IPS-NIHi7 (cell line): ENCODE measurements at regions not wholly inside any gene's neighbourhood (a gene's known extent, or its start where the extent isn't known, plus 50 kb on each side); places are given as distances from the start of the nearest gene placed in this dataset.
"Not testable (repeated sequence)": the region's sequence is repeated elsewhere in the genome, so short reads cannot be mapped to it uniquely, and the experiment has no call there.

Experiments
- DNase-seq: peaks from one replicate; pipeline ENCODE4 v3.0.0; 2012; ENCODE audit warnings: mixed read lengths; ENCODE audit errors: extremely low spot score

GRCh38 chr2:237196409-237196808, 110.7 kb downstream of the COPS8 start:
- DNase-seq = no peak

DNA sequence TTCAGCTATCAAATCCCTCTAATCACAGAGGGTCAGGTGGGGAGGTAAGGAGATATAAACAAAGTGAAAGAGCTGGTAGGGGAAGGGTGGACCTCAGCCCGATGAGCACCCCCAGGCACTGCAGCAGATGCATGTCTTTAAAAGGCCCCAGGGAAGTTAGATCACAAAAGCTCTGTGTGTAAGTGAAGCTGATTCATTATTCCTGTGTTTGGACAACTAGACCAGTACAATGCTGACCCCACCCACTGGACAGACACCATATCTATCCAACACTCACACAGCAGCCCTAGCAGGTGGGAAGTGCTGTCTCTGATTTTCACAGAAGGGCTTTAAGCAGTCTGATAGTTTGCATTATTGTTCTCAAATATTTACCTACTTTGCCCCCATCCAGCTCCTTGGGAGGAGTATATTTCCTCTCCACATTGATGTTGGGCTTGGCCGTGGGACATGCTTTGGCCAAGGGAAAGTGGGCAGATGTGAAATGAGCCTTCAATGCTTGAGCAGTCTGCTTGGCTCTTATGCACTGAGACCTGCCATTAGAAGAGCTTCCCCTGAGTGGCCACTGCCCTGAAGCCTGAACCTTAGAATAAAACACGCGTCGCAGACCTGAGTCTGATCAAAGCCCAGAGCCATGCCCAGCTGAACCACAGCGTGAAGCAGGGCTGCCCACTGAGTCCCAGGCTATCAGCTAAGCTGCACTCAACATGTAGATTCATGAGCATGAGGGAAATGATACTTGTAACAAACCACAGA, 111.4 kb downstream of the COPS8 start:
- DNase-seq = no peak

DNA sequence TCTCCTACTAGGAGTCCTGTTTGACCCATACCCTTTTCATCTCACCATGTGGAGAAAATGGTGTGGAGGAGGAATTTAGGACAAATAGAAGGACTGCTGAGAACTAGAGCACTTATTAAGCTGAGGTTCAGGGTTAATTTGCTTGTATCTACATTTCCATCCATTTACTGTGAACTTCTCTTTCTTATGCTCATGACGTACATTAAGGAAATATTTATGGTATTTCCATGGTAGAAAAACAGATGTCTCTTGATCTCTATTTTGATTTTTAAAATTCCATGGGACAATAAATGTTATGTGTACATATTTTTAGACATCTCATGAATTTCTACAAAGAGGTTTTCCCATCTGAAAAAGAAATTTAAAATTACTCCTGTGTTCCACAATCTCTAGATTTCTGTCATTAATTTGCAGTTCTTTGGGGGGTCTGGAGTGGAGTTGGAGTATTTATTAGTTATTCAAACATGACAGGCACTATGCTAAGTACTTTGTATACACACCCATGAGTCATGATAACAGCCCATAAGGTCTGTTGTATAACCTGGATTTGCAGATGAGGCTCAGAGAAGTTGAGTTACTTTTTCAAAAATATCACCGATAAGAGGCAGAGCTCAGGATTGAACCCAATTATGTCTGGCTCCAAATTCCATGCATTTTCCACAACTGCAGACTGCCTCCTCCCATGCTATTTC, 112.6 kb downstream of the COPS8 start:
- no peak for DNase-seq

DNA sequence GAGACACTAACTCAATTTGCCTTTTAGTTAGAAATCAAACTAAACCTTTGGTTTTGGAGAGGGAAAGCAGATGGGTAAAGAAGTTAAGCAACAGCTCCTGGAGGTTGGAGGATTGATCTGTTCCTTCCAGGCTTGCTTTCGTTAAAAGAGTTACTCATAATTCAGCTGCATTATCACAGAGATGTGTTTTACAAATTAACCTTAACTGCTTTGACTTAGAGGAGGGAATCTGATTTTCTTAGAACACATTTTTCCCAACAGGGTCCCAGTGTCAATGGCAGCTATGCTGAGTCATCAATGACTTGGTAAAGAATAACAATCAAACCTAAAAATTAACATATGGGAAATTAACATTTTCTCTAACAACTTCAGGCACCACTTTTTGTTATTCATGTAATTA, 113.4 kb downstream of the COPS8 start:
- DNase-seq = no peak

GRCh38 chr2:237199577-237199976, 113.9 kb downstream of the COPS8 start:
- DNase-seq = no peak

DNA sequence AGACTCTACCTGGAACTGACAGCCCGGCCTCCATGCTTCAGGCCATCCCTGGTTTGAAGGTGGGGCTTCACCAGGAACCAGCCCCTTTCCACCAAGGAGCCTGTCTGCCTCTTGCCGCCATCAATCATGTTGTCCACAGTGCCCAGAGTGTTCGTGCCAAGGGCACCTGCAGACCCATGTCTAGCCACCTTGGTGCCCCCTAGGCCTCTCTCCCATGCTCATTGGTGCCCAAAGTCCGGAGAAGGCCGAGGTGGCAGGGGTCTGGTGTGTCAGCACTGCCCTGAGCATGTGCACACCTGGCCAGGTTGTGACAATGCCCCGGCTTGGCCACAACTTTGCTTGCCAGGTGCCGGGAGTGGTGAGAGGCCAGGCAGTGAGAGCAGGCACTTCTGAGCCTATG, 114.8 kb downstream of the COPS8 start:
- DNase-seq = no peak

DNA sequence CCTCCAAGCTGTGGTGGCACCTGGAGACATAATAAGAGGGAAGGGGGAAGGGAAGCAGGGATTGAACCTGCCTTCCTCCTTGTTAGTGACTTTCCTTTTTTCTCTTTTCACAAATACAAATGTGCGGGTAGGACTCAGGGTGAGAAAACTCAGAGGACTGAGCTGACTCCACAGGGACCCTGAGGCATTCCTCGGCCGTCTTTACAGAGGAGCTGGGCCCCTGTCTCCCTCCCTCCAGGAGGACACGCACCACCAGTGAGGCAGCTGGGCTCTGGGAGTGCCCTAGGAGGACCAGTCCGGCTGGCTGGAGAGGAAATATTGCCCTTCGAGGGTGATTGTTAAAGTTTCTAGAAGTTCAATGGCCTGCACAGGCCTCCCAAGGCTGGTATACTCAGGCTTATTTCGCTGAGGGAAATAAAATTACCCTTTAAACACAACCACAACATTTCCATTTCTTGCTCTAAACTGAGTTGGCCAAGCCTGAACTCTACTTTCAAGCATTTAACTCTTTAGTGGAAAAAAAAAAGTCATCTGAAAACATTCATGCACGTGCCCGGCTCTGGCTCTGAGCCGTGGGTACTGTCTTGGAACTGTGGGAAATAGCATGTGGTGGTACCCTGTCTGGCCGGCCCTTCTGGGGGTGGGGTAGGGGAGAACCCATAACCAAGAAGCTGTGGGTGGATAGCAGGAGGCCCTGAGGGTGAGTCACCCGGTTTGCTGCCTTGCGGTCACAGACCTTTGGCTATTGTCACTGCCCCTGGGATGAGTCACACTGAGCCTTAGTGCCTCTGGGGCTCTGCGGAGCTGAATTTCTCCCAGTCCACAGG, 116.0 kb downstream of the COPS8 start:
- DNase-seq = peak; percentile 57

DNA sequence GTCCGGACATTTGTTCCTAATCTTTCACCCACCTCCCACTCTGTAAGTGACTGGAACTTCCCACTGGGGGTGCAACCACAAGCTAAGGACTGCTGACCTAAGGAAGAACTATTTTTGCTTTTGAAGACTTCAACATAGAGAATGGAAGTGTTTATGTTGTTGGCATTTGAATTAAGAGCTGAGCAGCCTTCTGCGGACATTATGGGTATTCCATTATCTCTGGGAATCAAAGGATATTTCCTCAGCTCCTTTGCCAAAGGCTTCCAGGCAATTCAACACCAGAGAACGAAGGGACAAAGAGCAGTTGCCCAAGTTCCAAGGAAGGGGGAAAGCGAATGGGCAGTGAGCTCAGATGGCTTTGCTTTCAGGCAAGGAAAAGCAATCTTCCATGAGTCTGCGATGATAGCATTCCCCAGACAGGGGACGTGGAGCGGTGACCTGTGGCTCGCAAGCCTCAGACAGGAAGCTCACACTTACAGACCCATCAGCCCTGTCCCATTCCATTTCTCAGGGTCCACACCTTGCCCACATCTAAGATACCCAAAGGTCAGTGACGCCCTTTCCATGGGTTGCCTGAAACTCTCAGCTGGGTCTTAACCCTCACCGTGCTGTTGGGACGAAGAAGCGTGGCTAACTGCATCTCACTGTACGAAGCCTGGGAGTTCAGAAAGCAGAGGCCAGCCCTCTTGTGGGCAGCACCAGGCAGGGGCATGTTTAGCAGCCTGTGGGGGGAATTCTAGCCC, 116.8 kb downstream of the COPS8 start:
- no peak for DNase-seq

DNA sequence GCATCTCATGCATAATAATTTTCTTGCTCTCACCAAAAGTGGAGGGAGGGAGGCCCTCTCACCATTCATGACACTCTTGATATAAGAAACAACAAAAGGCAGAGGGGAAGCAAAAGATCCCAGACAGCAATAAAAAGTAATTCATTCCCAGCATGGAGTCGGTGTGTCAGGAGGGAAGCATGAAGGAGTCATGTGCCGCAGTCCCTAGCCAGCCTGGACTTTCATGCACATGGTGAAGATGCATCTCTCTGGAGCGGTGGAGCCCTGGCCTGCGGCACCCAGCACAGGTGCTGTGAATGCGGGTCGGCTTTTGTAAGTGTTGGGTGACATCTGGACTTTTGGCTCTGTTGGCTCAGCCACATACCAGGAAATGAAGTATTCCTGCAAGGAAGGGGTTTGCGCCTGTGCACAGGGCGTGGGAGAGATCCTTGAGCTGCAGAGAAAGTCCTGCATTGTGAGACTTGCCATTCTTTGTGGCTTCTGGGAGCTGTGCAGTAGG, 119.4 kb downstream of the COPS8 start:
- no peak for DNase-seq

DNA sequence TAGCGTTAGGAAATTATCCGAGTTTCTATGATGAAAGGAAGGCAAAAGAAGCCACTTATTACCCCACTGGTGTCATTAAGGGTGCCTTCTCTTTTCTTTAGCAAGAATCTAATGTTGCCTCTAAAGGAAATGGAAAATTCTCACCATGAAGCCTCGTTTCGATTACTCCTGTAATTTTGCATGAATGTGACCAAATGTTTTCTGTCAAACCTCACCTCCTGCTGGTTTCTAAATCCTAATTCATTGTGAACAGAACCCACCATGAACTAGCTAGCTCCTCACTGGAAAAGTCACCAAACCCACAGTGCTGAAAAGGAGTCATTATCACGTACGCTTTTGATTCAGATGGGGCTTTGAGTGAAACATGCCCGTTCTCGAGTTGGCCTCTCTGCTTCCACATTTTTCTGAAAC, 119.9 kb downstream of the COPS8 start:
- DNase-seq = no peak

DNA sequence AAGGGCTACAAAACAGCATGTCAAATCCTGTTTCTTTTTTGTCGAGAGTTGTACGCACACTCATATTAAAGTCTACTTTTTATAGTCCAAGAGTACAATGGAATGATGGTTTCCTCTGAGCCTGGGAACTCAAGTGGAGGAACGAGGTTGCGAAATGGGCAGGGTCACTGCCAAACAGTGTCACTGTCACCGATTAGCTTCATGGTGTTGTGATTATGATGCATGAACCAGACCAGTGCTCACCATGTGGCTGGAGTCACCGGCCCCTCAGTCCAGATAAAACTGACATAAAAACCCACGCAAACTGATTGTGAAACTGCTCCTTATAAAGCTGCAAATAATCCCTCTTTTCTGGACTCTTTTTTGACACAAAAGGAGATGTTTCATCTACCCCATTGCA, 122.0 kb downstream of the COPS8 start:
- DNase-seq = no peak

GRCh38 chr2:237208373-237209260, 122.9 kb downstream of the COPS8 start:
- DNase-seq = no peak

- DNase-seq = no peak
These were observed 124.2 kb downstream of the COPS8 start for GRCh38 chr2:237209885-237210284.

GRCh38 chr2:237210297-237210696, 124.6 kb downstream of the COPS8 start:
- no peak for DNase-seq

DNA sequence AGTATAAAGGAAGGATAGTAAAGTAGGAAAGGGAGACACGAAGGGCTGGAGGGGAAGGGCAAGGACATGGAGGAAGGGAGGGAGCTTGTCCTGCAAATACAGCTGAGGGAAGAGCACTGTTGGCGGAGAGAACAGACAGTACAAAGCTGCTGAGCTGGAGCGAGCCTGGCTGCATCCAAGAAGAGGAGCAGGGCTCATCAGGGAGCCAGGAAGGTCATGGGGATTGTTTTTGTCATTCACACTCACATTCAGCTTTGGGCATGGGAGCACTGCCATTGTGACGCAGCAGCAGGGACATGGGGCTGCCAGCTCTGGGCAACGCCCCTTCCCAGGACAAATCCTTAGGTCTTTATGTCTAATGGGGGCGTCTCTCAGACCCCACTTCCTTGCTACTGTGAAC, 125.1 kb downstream of the COPS8 start:
- peak; percentile 44 for DNase-seq

DNA sequence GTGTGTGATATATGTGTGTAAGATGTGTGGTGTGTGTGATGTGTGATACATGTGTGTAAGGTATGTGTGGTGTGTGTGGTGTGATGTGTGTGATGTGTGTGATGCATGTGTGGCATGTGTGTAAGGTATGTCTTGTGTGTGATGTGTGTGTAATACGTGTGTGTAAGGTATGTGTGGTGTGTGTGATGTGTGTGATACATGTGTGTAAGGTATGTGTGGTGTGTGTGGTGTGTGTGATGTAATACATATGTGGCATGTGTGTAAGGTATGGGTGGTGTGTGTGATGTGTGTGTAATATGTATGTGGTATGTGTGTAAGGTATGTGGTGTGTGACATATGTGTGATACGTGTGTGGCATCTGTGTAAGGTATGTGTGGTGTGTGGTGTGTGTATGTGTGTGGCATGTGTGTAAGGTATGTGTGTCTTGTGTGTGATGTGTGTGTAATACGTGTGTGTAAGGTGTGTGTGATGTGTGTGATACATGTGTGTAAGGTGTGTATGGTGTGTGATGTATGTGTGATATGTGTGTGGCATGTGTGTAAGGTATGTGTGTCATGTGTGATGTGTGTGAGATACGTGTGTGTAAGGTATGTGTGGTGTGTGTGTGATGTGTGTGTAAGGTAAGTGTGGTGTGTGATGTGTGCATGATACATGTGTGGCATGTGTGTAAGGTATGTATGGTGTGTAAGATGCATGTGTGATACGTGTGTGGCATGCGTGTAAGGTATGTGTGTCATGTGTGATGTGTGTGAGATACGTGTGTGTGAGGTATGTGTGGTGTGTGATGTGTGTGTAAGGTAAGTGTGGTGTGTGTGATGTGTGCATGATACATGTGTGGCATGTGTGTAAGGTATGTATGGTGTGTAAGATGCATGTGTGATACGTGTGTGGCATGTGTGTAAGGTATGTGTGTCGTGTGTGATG, 126.9 kb downstream of the COPS8 start:
- not testable (repeated sequence) for DNase-seq

DNA sequence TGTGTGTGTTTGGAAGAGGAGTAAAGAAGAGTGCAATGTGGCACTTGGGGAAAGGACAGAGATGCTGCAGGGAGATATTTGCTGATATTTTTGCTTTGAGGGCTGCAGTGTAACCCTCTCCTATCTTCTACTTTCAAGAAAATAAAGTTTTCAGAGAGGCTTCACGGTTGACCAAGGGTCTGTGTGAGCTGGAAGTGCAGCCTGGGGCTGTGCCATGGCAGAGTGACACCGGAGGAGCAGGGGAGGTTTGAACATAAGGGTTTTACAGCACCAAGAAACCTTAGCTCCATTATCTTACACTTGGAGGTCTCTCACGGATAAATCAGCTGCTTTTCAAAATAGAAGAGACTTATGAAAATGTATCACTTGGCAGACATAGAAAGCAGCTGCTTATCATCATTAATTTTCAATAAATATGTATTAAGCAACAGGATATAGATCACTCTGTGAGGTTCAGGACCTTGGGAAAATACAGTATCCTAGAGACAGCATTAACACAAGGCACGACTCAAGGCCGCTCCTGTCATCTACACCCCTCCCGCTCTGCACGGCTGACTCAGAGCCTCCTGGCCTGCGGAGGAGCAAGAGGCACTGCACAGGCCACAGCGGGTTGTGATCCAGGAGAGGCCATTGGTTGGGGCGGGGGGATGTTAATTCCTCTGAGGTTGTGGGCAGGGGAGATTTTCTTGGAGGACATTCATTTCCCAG, 127.8 kb downstream of the COPS8 start:
- peak; percentile 37 for DNase-seq

- DNase-seq = no peak
These were observed 128.5 kb downstream of the COPS8 start for GRCh38 chr2:237214030-237214675.
